Dendritic cell treated with granulocyte-macrophage colony-stimulating factor and Interleukin-4, amounts not matched to agents 40 ng/mL and 50 ng/mL, for 4 days (primary cell): ENCODE measurements at regions not wholly inside any gene's neighbourhood (a gene's known extent, or its start where the extent isn't known, plus 50 kb on each side); places are given as distances from the start of the nearest gene placed in this dataset.

Experiments used
- H3K27ac Mint-ChIP-seq: one replicate; pipeline ENCODE4 v1.8.0; 2022; ENCODE audit warnings: mild to moderate bottlenecking, mixed read lengths
- H3K27me3 Mint-ChIP-seq: one replicate; pipeline ENCODE4 v1.8.0; 2022; ENCODE audit warnings: mild to moderate bottlenecking, mixed read lengths
- H3K36me3 Mint-ChIP-seq: one replicate; pipeline ENCODE4 v1.8.0; 2022; ENCODE audit warnings: low read depth, mixed read lengths
- H3K4me1 Mint-ChIP-seq: one replicate; pipeline ENCODE4 v1.8.0; 2022; ENCODE audit warnings: low read depth, mixed read lengths
- H3K4me3 Mint-ChIP-seq: one replicate; pipeline ENCODE4 v1.8.0; 2022; ENCODE audit warnings: mild to moderate bottlenecking, moderate library complexity, mixed read lengths
- H3K9me3 Mint-ChIP-seq: one replicate; pipeline ENCODE4 v1.8.0; 2022; ENCODE audit warnings: mixed read lengths
- intact Hi-C: fragments of 100-400 bp; cut with micrococcal nuclease; formaldehyde crosslinking; loops from one replicate; pipeline ENCODE4 v1.15.0; 2022

GRCh38 chr4:159538556-159538955, 435.7 kb downstream of the RAPGEF2 start:
- intact Hi-C loops: no loop called here
- peaks cover 29% of the 10 kb centered on the region for H3K9me3 Mint-ChIP-seq
- H3K36me3 Mint-ChIP-seq: no peaks in the 10 kb centered on the region
- no peak overlapping the region for H3K4me3 Mint-ChIP-seq
- H3K27me3 Mint-ChIP-seq: no peaks in the 10 kb centered on the region
- no peak overlapping the region for H3K27ac Mint-ChIP-seq
- no peaks in the 10 kb centered on the region for H3K4me1 Mint-ChIP-seq

GRCh38 chr4:159540038-159540437, 437.2 kb downstream of the RAPGEF2 start:
- H3K27ac Mint-ChIP-seq: no peak overlapping the region
- peaks cover 24% of the 10 kb centered on the region for H3K9me3 Mint-ChIP-seq
- no peak overlapping the region for H3K4me3 Mint-ChIP-seq
- H3K4me1 Mint-ChIP-seq: no peaks in the 10 kb centered on the region
- H3K27me3 Mint-ChIP-seq: no peaks in the 10 kb centered on the region
- intact Hi-C loops: no loop called here
- H3K36me3 Mint-ChIP-seq: no peaks in the 10 kb centered on the region

GRCh38 chr4:159540501-159540900, 437.6 kb downstream of the RAPGEF2 start:
- Mint-ChIP-seq H3K36me3 (no peaks in the 10 kb centered on the region), H3K27ac (no peak overlapping the region), H3K27me3 (no peaks in the 10 kb centered on the region), H3K9me3 (peaks cover 19% of the 10 kb centered on the region), H3K4me3 (no peak overlapping the region), H3K4me1 (no peaks in the 10 kb centered on the region)
- intact Hi-C loops: no loop called here

GRCh38 chr4:159541143-159541542, 438.3 kb downstream of the RAPGEF2 start:
- peaks cover 13% of the 10 kb centered on the region for H3K9me3 Mint-ChIP-seq
- no peak overlapping the region for H3K4me3 Mint-ChIP-seq
- H3K4me1 Mint-ChIP-seq: no peaks in the 10 kb centered on the region
- intact Hi-C loops: no loop called here
- no peaks in the 10 kb centered on the region for H3K36me3 Mint-ChIP-seq
- no peaks in the 10 kb centered on the region for H3K27me3 Mint-ChIP-seq
- H3K27ac Mint-ChIP-seq: no peak overlapping the region

GRCh38 chr4:159542296-159542695, 439.4 kb downstream of the RAPGEF2 start:
- Mint-ChIP-seq H3K27ac (no peak overlapping the region), H3K4me1 (no peaks in the 10 kb centered on the region), H3K27me3 (no peaks in the 10 kb centered on the region), H3K9me3 (peaks cover 1% of the 10 kb centered on the region), H3K36me3 (no peaks in the 10 kb centered on the region), H3K4me3 (no peak overlapping the region)
- intact Hi-C loops: no loop called here

- Mint-ChIP-seq H3K36me3 (no peaks in the 10 kb centered on the region), H3K9me3 (no peaks in the 10 kb centered on the region), H3K27ac (no peak overlapping the region), H3K4me1 (no peaks in the 10 kb centered on the region), H3K4me3 (no peak overlapping the region), H3K27me3 (no peaks in the 10 kb centered on the region)
- intact Hi-C loops: no loop called here
Observed at GRCh38 chr4:159543831-159544230, 441.0 kb downstream of the RAPGEF2 start.

- no peaks in the 10 kb centered on the region for H3K9me3 Mint-ChIP-seq
- H3K27ac Mint-ChIP-seq: no peak overlapping the region
- H3K36me3 Mint-ChIP-seq: no peaks in the 10 kb centered on the region
- H3K4me1 Mint-ChIP-seq: no peaks in the 10 kb centered on the region
- H3K4me3 Mint-ChIP-seq: no peak overlapping the region
- intact Hi-C loops: no loop called here
- no peaks in the 10 kb centered on the region for H3K27me3 Mint-ChIP-seq
Observed at GRCh38 chr4:159545556-159545955, 442.7 kb downstream of the RAPGEF2 start.

- Mint-ChIP-seq H3K9me3 (no peaks in the 10 kb centered on the region), H3K36me3 (no peaks in the 10 kb centered on the region), H3K27me3 (no peaks in the 10 kb centered on the region), H3K27ac (no peak overlapping the region), H3K4me1 (no peaks in the 10 kb centered on the region), H3K4me3 (no peak overlapping the region)
- intact Hi-C loops: no loop called here
Observed at GRCh38 chr4:159547645-159548308, 444.9 kb downstream of the RAPGEF2 start.

- intact Hi-C loops: no loop called here
- no peaks in the 10 kb centered on the region for H3K9me3 Mint-ChIP-seq
- no peaks in the 10 kb centered on the region for H3K4me1 Mint-ChIP-seq
- H3K27me3 Mint-ChIP-seq: no peaks in the 10 kb centered on the region
- no peak overlapping the region for H3K4me3 Mint-ChIP-seq
- H3K36me3 Mint-ChIP-seq: no peaks in the 10 kb centered on the region
- H3K27ac Mint-ChIP-seq: no peak overlapping the region
Observed at GRCh38 chr4:159549098-159549518, 446.2 kb downstream of the RAPGEF2 start.

GRCh38 chr4:159551281-159551680, 448.4 kb downstream of the RAPGEF2 start:
- H3K36me3 Mint-ChIP-seq: no peaks in the 10 kb centered on the region
- H3K27ac Mint-ChIP-seq: no peak overlapping the region
- no peaks in the 10 kb centered on the region for H3K4me1 Mint-ChIP-seq
- peaks cover 3% of the 10 kb centered on the region for H3K9me3 Mint-ChIP-seq
- intact Hi-C loops: no loop called here
- H3K27me3 Mint-ChIP-seq: no peaks in the 10 kb centered on the region
- no peak overlapping the region for H3K4me3 Mint-ChIP-seq

GRCh38 chr4:159552979-159553768, 450.3 kb downstream of the RAPGEF2 start:
- intact Hi-C loops: no loop called here
- no peak overlapping the region for H3K27ac Mint-ChIP-seq
- H3K4me3 Mint-ChIP-seq: no peak overlapping the region
- H3K36me3 Mint-ChIP-seq: no peaks in the 10 kb centered on the region
- H3K9me3 Mint-ChIP-seq: peaks cover 7% of the 10 kb centered on the region
- no peaks in the 10 kb centered on the region for H3K4me1 Mint-ChIP-seq
- no peaks in the 10 kb centered on the region for H3K27me3 Mint-ChIP-seq

- no peaks in the 10 kb centered on the region for H3K27me3 Mint-ChIP-seq
- intact Hi-C loops: no loop called here
- H3K4me1 Mint-ChIP-seq: no peaks in the 10 kb centered on the region
- H3K27ac Mint-ChIP-seq: no peak overlapping the region
- H3K9me3 Mint-ChIP-seq: peaks cover 17% of the 10 kb centered on the region
- no peak overlapping the region for H3K4me3 Mint-ChIP-seq
- H3K36me3 Mint-ChIP-seq: no peaks in the 10 kb centered on the region
Observed at GRCh38 chr4:159555873-159556272, 453.0 kb downstream of the RAPGEF2 start.

GRCh38 chr4:159562366-159562765, 459.5 kb downstream of the RAPGEF2 start:
- no peaks in the 10 kb centered on the region for H3K36me3 Mint-ChIP-seq
- no peaks in the 10 kb centered on the region for H3K4me1 Mint-ChIP-seq
- intact Hi-C loops: no loop called here
- H3K27me3 Mint-ChIP-seq: no peaks in the 10 kb centered on the region
- no peak overlapping the region for H3K27ac Mint-ChIP-seq
- no peak overlapping the region for H3K4me3 Mint-ChIP-seq
- H3K9me3 Mint-ChIP-seq: peaks cover 35% of the 10 kb centered on the region

GRCh38 chr4:159563257-159563656, 460.4 kb downstream of the RAPGEF2 start:
- Mint-ChIP-seq H3K4me1 (no peaks in the 10 kb centered on the region), H3K36me3 (no peaks in the 10 kb centered on the region), H3K9me3 (peaks cover 44% of the 10 kb centered on the region), H3K4me3 (no peak overlapping the region), H3K27ac (no peak overlapping the region), H3K27me3 (no peaks in the 10 kb centered on the region)
- intact Hi-C loops: no loop called here
